HG02798 (cell line): ENCODE measurements at regions not wholly inside any gene's neighbourhood (a gene's known extent, or its start where the extent isn't known, plus 50 kb on each side); places are given as distances from the start of the nearest gene placed in this dataset.
"Not testable (repeated sequence)": the region's sequence is repeated elsewhere in the genome, so short reads cannot be mapped to it uniquely, and the experiment has no call there.

ENCODE experiments used
- ATAC-seq: cut with Tn5 transposase; IDR thresholded peaks from one replicate; pipeline ENCODE4 v1.9.1; 2021; ENCODE audit warnings: mild to moderate bottlenecking; ENCODE audit not compliant: unreplicated experiment, poor library complexity

DNA sequence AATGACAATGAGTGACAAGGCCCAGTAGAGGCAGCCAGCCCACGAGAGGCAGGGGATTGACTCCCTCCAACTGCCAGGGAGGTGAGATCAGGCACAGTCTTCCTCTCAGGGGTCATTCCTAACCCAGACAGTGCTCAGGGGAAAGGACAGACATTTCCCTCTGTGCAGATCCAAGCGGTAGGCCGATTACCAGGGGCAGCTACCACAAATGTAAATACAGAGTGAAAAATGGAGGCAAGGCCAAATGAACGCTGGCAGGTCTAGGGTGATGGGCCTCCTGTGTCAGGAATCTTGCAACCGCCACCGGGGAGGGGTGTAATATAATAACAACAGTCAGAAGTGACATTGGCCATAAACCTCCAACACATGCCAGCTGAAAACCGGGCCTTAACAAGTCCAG, 881.4 kb downstream of the UQCRFS1 start:
- ATAC-seq: no peak

DNA sequence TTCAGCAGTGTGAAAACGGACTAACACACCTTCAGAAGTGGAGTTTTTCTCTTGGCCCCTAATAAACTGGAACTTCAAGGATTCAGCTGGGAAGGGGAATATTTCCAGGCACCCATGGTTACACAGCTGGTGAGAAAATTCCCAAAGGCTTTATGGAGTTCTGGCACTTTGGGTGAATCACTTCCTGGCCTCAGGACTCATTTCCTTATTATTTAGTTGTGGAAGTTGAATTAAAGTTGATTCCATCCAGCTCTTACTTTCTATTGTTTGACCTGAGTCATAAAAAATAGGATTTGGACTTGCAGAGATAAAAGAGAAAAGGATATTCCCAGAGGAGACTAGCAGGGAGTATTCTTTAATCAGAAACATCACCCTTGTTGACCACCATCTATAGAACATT, 882.1 kb downstream of the UQCRFS1 start:
- no peak for ATAC-seq

- ATAC-seq: no peak
Observed at GRCh38 chr19:28329429-28329828, 883.5 kb downstream of the UQCRFS1 start.

GRCh38 chr19:28327905-28328304, 885.0 kb downstream of the UQCRFS1 start:
- no peak for ATAC-seq

GRCh38 chr19:28326746-28327145, 886.2 kb downstream of the UQCRFS1 start:
- no peak for ATAC-seq

DNA sequence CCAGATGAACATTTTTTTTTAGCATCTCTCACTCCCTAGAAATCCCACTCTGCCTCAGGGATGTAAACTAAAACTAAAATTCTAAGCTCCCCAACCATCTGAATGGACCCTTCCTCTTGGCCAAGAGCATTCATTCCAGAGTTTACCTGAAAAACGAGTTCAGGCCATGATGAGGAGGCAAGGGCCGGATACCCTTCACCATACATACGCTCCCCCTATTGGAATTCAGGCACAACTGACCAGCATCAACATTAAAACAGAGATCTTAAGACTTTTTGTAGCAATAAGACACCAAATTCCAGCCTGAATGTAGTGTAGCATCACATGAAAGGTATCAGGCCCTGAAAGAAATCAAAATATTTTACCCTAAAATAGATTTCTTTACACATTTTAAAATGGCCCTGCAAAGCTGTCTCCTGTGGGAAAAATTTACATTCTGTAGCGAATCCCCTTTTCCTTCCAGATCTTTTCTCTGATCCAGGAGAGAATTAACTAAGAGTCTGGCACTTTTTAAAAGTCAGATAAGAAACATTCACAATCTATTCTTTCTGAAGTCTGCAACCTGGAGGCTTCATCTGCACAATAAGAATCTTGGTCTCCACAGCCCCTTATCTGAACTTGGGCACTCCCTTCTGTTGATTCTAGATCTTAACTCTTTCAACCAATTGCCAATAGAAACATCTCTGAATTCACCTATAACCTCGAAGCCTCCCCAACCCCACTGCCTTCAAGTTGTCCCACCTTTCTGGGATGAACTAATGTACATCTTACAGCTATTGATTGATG, 888.5 kb downstream of the UQCRFS1 start:
- no peak for ATAC-seq

DNA sequence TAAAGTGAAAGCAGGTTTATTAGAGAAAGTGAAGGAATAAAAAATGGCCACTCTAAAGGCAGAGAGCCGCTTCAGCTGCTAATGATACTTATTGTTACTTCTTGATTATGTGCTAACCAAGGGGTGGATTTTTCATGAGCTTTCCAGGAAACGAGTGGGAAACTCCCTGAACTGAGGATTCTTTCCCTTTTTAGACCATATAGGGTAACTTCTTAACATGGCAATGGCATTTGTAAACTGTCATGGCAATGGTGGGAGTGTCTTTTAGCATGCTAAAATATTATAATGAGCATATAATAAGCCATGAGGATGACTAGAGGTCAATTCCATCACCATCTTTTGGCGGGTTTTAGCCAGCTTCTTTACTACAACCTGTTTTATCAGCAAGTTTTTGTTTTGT, 890.0 kb downstream of the UQCRFS1 start:
- no peak for ATAC-seq

GRCh38 chr19:28322491-28322890, 890.5 kb downstream of the UQCRFS1 start:
- no peak for ATAC-seq

DNA sequence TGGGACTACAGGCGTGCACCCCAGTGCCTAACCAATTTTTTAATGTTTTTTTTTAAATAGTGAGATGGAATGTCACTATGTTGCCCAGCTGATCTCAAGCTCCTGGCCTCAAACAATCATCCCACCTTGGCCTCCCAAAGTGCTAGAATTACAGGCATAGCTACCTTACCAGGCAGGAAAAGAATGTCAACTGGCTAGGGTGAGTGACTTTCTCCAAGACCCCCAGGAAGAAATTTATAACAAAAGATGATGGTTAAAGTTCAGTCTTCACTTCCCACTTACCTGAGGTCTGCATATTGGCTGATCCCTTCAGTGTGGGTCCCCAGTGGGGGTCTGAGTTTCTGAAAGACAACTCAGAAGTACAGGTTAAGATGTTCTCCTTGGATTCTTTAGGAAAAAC, 893.0 kb downstream of the UQCRFS1 start:
- no peak for ATAC-seq

- ATAC-seq: no peak
Observed at GRCh38 chr19:28319227-28319626, 893.7 kb downstream of the UQCRFS1 start.

- no peak for ATAC-seq
Observed at GRCh38 chr19:28318469-28319179, 894.3 kb downstream of the UQCRFS1 start.

DNA sequence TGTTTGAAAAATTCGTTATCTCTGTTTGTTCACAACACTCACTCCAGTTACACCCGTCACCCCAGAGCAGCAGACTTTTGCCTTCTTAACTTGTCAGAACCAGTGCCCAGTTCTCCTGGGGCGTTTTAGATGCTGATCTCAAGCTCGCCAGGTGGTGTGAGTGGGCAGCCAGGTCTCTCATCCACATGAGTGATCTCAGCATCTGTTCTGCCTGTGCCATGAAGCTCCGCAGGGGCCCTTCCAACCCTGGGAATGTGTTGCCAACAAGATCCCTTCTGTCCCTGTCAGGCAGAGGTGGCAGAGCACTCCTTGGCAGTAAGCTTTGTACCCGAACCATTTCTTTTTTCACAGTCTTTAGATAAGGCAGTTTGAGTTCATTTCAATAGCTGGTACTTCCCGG, 896.5 kb downstream of the UQCRFS1 start:
- no peak for ATAC-seq

DNA sequence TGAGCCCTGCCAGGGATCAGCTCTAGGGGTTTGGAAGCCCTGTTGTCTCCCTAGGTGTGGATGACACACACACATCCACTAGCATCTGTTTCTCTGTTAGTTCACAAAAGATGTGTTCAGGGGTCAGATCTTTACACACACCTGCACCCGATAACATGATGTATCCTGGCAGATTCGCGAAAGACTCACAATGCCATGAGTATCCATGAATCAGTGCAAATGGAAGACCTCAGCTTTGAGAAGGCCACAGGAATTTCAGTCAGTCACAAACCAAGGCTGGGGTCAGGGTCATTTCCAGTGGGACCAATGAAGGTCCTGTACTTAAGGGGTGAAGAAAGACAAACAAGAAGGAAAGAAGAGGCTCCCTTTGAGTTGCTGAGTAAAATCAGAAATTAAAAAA, 898.2 kb downstream of the UQCRFS1 start:
- ATAC-seq: no peak

DNA sequence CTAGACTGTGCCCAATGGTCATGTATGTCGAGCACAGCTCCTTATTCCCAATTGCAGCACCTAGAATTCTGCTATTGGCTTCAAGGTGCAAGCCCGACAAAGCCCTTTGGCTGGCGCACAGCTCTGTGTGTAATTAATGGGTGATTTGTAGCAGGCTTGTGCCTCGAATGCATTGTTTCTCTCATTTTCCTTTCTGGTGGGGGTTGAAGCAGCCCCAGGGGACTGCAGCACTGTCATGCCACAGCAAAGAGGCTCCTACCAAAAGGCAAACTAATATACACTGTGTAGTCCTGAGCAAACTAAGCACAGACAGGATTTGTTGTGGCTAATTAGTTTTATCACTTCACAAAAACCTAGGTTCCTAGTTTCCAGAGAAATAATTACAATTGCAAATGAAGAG, 898.7 kb downstream of the UQCRFS1 start:
- ATAC-seq: no peak

DNA sequence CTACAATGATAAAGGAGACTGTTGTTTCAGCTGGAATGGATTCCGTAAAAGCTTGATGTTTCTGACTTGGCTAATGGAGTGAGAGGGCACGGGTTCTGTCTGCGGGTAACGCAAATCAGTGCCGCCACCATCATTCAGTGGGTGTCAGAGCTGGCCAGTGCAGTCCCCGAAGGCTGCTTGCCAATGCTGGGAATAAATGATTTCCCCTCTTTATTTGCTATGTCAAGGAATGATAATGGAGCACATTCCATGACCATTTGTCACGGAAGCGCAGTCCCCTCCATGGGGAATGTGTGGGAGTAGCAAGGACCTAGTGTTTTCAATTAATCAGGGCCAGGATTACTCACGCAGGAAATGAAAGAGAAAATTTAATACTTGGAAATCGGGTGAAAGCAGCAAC, 899.3 kb downstream of the UQCRFS1 start:
- no peak for ATAC-seq

DNA sequence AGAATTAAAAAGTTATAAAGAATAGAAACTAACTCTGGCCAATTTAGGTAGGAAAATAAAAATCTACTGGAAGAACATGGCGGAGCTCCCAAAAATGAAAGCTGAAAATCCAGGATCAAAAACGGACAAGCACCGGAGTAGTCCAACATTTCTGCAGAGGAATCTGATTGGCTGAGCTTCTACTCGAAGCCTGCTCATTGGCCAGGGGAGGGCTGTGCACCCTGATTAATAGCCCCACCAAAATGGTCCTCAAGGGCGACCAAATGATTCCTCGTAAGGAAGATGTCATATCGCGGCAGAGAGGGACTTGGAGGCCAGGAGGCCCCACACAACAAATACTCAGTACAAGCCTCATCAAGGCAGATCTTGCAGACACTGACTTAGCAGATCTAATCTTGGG, 900.7 kb downstream of the UQCRFS1 start:
- ATAC-seq: no peak

- not testable (repeated sequence) for ATAC-seq
Observed at GRCh38 chr19:28310829-28311228, 902.1 kb downstream of the UQCRFS1 start.

- ATAC-seq: no peak
Observed at GRCh38 chr19:28309070-28309469, 903.9 kb downstream of the UQCRFS1 start.

DNA sequence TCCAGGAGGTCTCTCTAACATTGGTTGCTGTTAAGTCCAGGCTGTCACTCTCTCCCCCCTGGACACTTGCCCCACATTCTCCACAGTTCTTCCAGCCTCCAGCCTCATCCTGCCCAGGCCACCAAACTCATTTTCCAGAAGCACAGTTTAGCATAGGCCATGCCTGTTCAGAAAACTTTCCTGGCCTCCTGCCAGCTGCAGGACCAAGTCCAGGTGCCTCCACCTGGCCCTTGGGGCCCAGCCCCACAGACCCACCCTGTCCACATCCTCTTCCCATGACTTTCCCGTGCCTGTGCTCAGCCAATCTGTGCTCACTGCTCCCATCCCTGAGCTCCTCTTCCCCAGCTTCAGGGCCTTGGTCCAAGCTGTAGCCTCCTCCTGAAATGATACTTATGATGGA, 905.0 kb downstream of the UQCRFS1 start:
- no peak for ATAC-seq

DNA sequence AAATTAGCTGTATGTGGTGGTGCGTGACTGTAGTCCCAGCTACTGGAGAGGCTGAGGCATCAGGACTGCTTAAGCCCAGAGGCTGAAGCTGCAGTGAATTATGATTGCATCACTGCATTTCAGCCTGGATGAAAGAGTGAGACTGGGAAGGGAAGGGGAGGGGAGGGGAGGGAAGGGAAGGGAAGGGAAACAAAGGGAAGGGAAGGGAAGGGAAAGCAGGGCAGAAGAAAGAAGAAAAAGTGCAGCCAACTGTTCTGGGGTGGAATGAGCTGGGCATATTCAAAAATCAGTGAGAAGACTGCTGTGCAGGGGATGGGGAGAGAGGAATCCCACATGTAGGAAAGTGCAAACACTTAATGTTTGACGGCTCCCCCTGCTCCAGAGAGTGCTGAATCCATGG, 905.5 kb downstream of the UQCRFS1 start:
- ATAC-seq: no peak

GRCh38 chr19:28305513-28305912, 907.4 kb downstream of the UQCRFS1 start:
- no peak for ATAC-seq

GRCh38 chr19:28303502-28303901, 909.4 kb downstream of the UQCRFS1 start:
- ATAC-seq: no peak
